ENCODE measurements at regions not wholly inside any gene's neighbourhood (a gene's known extent, or its start where the extent isn't known, plus 50 kb on each side); places are given as distances from the start of the nearest gene placed in this dataset.

- ATAC-seq (replicated peaks) (no peak), DNase-seq (no peak)
- no peaks in the 10 kb centered on the region for H3K9me3 Mint-ChIP-seq
- no peak overlapping the region for H3K4me3 Mint-ChIP-seq
- H3K4me1 Mint-ChIP-seq, result no peaks in the 10 kb centered on the region
- no peaks in the 10 kb centered on the region for H3K36me3 Mint-ChIP-seq
- H3K27me3 Mint-ChIP-seq, result peaks cover 16 to 28% of the 10 kb centered on the region in 2 donors
- H3K27ac Mint-ChIP-seq, result no peak overlapping the region
Measured at GRCh38 chr18:35915056-35915455, 57.4 kb upstream of the RMP24 start.

DNA sequence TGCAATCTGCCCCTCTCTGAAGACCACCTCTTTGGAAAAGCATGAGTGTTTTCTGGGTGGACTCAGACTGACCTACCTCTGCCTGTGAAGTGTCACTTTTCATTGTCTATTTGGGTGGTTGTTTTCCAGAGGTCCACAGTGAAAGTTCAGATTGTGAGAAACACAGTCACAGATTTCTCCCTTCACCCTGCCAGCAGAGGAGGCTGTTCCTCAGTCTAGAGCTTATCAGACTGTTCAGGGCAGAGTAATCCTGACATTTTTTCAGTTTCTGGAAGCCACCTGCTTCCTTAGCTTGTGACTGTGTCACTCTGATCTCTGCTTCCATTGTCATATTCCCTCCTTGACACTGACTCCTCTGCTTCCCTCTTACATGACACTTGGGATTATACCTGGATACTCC lies 55.4 kb upstream of the RMP24 start:
- H3K27ac Mint-ChIP-seq, result no peak overlapping the region

DNA sequence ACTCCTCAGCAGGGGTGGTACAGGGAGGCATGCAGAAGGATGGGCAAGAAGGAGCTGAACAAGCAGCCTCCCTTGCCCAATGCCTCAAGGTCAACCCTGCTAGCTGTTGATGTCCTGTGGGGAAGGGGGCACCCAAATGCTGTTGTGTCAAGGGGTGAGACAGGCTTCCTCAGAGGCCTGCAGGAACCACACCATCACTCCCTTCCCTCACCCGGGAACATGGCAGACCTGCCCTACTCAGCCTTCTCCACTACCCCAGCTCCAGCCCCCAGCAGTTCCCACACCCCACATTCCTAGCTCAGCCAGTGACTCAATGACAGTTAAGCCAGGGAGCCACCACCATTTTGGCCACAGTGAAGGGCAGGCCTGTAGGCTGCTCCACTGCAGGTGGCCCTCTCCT lies 53.9 kb upstream of the RMP24 start:
- Mint-ChIP-seq H3K27me3 (peaks cover 15 to 31% of the 10 kb centered on the region in 2 donors), H3K4me1 (no peaks in the 10 kb centered on the region), H3K27ac (no peak overlapping the region), H3K4me3 (no peak overlapping the region), H3K9me3 (no peaks in the 10 kb centered on the region), H3K36me3 (no peaks in the 10 kb centered on the region)
- ATAC-seq (replicated peaks), result no peak
- DNase-seq, result no peak

More for the DNA sequence above, 55.4 kb upstream of the RMP24 start:
- ATAC-seq (replicated peaks) (no peak), DNase-seq (no peak)
- H3K9me3 Mint-ChIP-seq, result no peaks in the 10 kb centered on the region
- H3K36me3 Mint-ChIP-seq, result no peaks in the 10 kb centered on the region
- no peaks in the 10 kb centered on the region for H3K4me1 Mint-ChIP-seq
- no peak overlapping the region for H3K4me3 Mint-ChIP-seq
- peaks cover 16 to 28% of the 10 kb centered on the region in 2 donors for H3K27me3 Mint-ChIP-seq

- H3K4me3 Mint-ChIP-seq, result no peak overlapping the region
- ATAC-seq (replicated peaks), result no peak
- H3K36me3 Mint-ChIP-seq, result no peaks in the 10 kb centered on the region
Measured at GRCh38 chr18:35919179-35919578, 53.3 kb upstream of the RMP24 start.

GRCh38 chr18:35920623-35921022 lies 51.9 kb upstream of the RMP24 start:
- Mint-ChIP-seq H3K9me3 (no peaks in the 10 kb centered on the region), H3K4me3 (no peak overlapping the region), H3K36me3 (no peaks in the 10 kb centered on the region), H3K4me1 (no peaks in the 10 kb centered on the region), H3K27ac (no peak overlapping the region), H3K27me3 (peaks cover 9 to 20% of the 10 kb centered on the region in 2 donors)
- DNase-seq (no peak), ATAC-seq (replicated peaks) (no peak)

More at GRCh38 chr18:35919179-35919578, 53.3 kb upstream of the RMP24 start:
- no peaks in the 10 kb centered on the region for H3K4me1 Mint-ChIP-seq
- H3K27ac Mint-ChIP-seq, result no peak overlapping the region
- no peaks in the 10 kb centered on the region for H3K9me3 Mint-ChIP-seq
- peaks cover 14 to 29% of the 10 kb centered on the region in 2 donors for H3K27me3 Mint-ChIP-seq
- DNase-seq, result no peak

All from stimulated activated naive B cell treated with anti-CD40 and anti-IgM and Interleukin-4, amounts not matched to agents 10 μg/mL and 1 μg/mL and 100 μg/mL, for 72 hours (primary cell).